Ovary (tissue), 7 donors: ENCODE measurements at regions not wholly inside any gene's neighbourhood (a gene's known extent, or its start where the extent isn't known, plus 50 kb on each side); places are given as distances from the start of the nearest gene placed in this dataset.

Experiments
- DNase-seq, 5 donors: peaks; one replicate each; pipeline ENCODE4 v3.0.0-alpha.2; 2019 to 2020
- H3K27ac ChIP-seq, 2 donors: fragments of 200-600 bp; one replicate each; pipeline versions ENCODE4 v1.5.1 to v1.8.0; 2019 to 2022
- H3K27me3 ChIP-seq: fragments of 200-600 bp; one replicate; pipeline ENCODE4 v1.8.0; 2022
- H3K36me3 ChIP-seq: fragments of 200-600 bp; sonication (generic); one replicate; pipeline ENCODE4 v1.5.1; 2019
- H3K4me1 ChIP-seq: one replicate; pipeline ENCODE4 v1.8.1; 2013; ENCODE audit warnings: mild to moderate bottlenecking, moderate library complexity; ENCODE audit not compliant: insufficient read depth
- H3K4me3 ChIP-seq: fragments of 200-600 bp; sonication (generic); one replicate; pipeline ENCODE4 v1.5.1; 2017
- H3K9me3 ChIP-seq, 2 donors: fragments of 200-600 bp in 1 of 2; sonication (generic) in 1 of 2; one replicate each; pipeline versions ENCODE4 v1.5.1 to v1.8.1; 2013 to 2019; ENCODE audit warnings: mild to moderate bottlenecking in 1 of 2, moderate library complexity in 1 of 2
- EP300 ChIP-seq: sonication (generic); formaldehyde crosslinking; IDR thresholded peaks from one replicate; pipeline ENCODE4 v1.6.1; 2017; ENCODE audit warnings: antibody characterized with exemption
- POLR2A ChIP-seq: fragments of 450-650 bp; IDR thresholded peaks from one replicate; pipeline ENCODE4 v1.6.1; 2017; ENCODE audit warnings: antibody characterized with exemption, mild to moderate bottlenecking, moderate library complexity
- WGBS, 3 donors: extraction: QIAGEN DNeasy Blood & Tissue Kit in 1 of 3; methylation state at CpG; one replicate each; pipeline versions ENCODE4 v1.1.5 to v1.1.7; 2013 to 2017; 5-methylcytosine and 5-hydroxymethylcytosine counted together
- intact Hi-C, 4 donors: fragments of 100-400 bp; cut with DNase I; formaldehyde crosslinking; loops; one replicate each; pipeline versions ENCODE4 v1.11.0 to v1.15.1; 2022 to 2023
- TF ChIP-seq, protein P1 (sequence below), 3 donors: fragments of 450-650 bp in 2 of 3; fragments of 200-600 bp in 1 of 3; IDR thresholded peaks; one replicate each; pipeline versions ENCODE4 v1.5.1 to v1.8.0; 2016 to 2022; ENCODE audit warnings: antibody characterized with exemption in 3 of 3, mild to moderate bottlenecking in 1 of 3
- donor health status: DM: no; HTN: no; CAD: no; lungs with moderate emphysema.
- donor health status: DM: no; HTN: no; CAD: no.
- donor health status: Bipolar disorder and iron deficiency.
- donor health status: DM: no; HTN: no; CAD: no.
- donor health status: DM: yes; HTN: yes; CAD: no.

DNA sequence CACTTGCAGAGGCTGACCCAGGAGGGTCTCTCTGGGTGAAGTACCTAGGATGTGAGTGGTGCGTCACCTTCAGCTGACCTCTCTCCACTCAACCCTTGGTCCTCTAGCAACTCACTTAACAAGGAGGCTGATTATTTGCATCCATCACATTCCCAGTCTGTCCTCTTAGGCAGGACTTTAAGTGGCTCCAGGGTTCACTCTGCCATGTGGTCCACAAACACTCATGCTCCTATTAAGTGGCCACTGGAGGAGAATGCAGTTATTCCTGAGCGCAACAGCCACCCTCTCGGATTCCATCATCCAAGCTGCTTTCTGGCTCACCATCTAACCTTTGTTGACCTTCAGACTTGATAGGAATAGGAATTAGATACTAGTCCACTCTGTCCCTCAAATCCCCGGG lies 61.1 kb upstream of the SCAF8 start:
- intact Hi-C loops, result loop anchor here (10.0 kb wide), 2 partner anchors 133 to 503 kb away; no protein-coding TSS in a partner anchor
- H3K4me1 ChIP-seq, result no peaks in the 10 kb centered on the region
- no peaks in the 10 kb centered on the region for H3K36me3 ChIP-seq
- H3K9me3 ChIP-seq, result no peaks in the 10 kb centered on the region
- TF ChIP-seq, protein P1, sequence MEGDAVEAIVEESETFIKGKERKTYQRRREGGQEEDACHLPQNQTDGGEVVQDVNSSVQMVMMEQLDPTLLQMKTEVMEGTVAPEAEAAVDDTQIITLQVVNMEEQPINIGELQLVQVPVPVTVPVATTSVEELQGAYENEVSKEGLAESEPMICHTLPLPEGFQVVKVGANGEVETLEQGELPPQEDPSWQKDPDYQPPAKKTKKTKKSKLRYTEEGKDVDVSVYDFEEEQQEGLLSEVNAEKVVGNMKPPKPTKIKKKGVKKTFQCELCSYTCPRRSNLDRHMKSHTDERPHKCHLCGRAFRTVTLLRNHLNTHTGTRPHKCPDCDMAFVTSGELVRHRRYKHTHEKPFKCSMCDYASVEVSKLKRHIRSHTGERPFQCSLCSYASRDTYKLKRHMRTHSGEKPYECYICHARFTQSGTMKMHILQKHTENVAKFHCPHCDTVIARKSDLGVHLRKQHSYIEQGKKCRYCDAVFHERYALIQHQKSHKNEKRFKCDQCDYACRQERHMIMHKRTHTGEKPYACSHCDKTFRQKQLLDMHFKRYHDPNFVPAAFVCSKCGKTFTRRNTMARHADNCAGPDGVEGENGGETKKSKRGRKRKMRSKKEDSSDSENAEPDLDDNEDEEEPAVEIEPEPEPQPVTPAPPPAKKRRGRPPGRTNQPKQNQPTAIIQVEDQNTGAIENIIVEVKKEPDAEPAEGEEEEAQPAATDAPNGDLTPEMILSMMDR (IDR thresholded peaks at IDR 0.05), result no peak
- TF ChIP-seq POLR2A, result no peak
- TF ChIP-seq EP300, result no peak
- no peaks in the 10 kb centered on the region for H3K27me3 ChIP-seq
- H3K4me3 ChIP-seq, result no peak overlapping the region
- WGBS, 3 donors, result 91 to 99% (median 95%) methylated on average over 4 of the region's 4 CpGs
- no peak overlapping the region for H3K27ac ChIP-seq
- DNase-seq, result no peak

DNA sequence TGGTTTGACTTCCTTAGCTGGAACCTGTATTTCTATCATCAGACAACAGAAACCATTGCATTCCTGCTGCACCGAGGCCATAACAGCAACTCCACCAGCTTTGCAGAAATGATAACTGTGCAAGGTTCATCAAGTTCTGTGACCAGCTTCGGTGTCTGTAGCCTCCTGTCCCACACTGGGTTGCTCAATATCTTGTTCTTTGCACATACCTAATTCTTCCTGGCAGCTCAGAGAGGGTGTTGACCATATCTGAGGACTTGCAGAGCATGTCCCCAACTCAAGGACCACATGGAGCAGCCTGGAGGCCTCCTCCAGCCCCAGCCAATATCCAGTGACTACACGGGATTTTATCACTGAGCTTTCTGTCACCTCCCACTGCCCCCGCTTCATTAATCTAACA lies 59.3 kb upstream of the SCAF8 start:
- intact Hi-C loops, result loop anchor here (10.0 kb wide), 2 partner anchors 131 to 501 kb away; no protein-coding TSS in a partner anchor

DNA sequence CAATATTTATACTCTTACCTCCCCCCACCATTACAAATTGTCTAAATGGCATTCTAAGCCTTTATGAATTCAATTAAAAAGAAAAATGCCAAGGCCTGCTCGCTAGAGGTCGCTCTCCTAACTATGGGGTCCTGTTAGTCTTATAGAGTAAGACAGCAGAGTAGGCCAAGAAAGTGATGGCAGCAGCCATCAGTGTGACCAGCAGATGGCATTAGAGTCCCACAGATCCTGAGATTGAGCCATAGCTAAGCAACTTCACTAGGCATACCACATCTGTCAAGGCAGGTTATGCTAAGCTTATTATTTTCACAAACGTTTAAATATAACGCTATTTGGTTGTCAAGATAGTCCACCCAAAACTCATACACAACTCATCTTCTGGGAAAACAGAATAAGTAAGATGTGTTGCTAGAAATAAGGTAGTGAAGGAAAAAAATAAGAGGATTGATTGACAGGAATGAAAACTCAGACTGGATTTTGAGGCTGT lies 57.6 kb upstream of the SCAF8 start:
- Histone ChIP-seq H3K36me3 (no peaks in the 10 kb centered on the region), H3K4me3 (no peak overlapping the region), H3K4me1 (no peaks in the 10 kb centered on the region), H3K27me3 (no peaks in the 10 kb centered on the region), H3K9me3 (no peaks in the 10 kb centered on the region), H3K27ac (no peak overlapping the region)
- DNase-seq, result peak; percentile 80 to 89 (median 87)
- TF ChIP-seq, protein P1 (IDR thresholded peaks at IDR 0.05), result peak; percentile 95 to 98 (median 98)
- TF ChIP-seq POLR2A, result no peak
- intact Hi-C loops, result loop anchor here (5.0 to 10.0 kb wide), 4 partner anchors 129 to 572 kb away; no protein-coding TSS in a partner anchor
- WGBS, 3 donors, result 0 to 1% (median 0%) methylated on average over 4 of the region's 4 CpGs

More for the DNA sequence above, 59.3 kb upstream of the SCAF8 start:
- no peak for DNase-seq
- Histone ChIP-seq H3K9me3 (no peaks in the 10 kb centered on the region), H3K4me3 (no peak overlapping the region), H3K27me3 (no peaks in the 10 kb centered on the region), H3K36me3 (no peaks in the 10 kb centered on the region), H3K4me1 (no peaks in the 10 kb centered on the region), H3K27ac (no peak overlapping the region)
- no peak for TF ChIP-seq EP300
- TF ChIP-seq POLR2A, result no peak
- TF ChIP-seq, protein P1 (IDR thresholded peaks at IDR 0.05), result no peak
- WGBS, 3 donors, result 56 to 63% (median 62%) methylated on average over 4 of the region's 4 CpGs

DNA sequence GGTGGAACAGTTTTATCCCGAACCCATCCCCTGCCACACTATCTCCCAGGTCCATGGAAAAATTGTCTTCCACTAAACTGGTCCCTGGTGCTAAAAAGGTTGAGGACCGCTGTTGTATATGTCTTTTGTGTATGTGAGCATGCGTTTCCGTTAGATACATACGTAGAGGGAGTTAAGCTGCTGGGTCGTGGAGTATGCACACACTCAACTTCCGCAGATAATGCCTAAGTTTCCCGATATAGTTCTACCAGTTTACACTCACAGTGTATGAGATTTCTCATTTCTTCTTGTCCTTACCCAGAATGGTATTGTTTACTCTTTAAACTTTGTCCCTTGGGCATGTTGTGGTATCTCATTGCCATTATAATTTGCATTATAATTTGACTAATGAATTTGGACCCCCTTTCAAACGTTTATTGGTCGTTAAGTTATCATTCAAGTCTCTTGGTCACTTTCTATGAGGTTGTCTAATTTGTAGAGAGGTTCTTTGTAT lies 50.5 kb upstream of the SCAF8 start:
- WGBS, 3 donors, result 91 to 92% (median 91%) methylated on average over 10 of the region's 10 CpGs
- TF ChIP-seq EP300 (no peak), POLR2A (no peak)
- TF ChIP-seq, protein P1 (IDR thresholded peaks at IDR 0.05), result no peak

More for the DNA sequence above, 50.5 kb upstream of the SCAF8 start:
- Histone ChIP-seq H3K27ac (no peak overlapping the region), H3K4me1 (no peaks in the 10 kb centered on the region), H3K4me3 (no peak overlapping the region), H3K27me3 (no peaks in the 10 kb centered on the region), H3K36me3 (no peaks in the 10 kb centered on the region), H3K9me3 (no peaks in the 10 kb centered on the region)
- no peak for DNase-seq
- intact Hi-C loops, result no loop called here
